ENCODE measurements at regions not wholly inside any gene's neighbourhood (a gene's known extent, or its start where the extent isn't known, plus 50 kb on each side); places are given as distances from the start of the nearest gene placed in this dataset.

DNA sequence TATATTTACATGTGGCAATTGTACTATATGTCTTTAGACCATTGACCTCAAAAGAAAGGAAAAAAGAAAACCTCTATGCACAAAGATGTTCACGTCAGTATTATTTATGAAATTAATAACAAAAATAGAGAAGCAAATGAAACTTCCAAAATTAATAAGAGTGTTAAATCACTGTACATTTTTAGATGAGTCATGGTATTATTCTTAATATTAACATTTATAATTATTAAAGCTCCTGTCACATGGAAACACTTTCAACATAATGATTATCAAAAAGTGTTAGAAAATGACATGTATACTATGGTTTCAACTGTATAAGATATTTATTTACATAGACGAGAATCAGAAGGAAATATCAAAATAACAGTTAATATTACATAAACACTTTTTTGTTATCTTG, 324.9 kb upstream of the RUNX1 start:
- H3K27ac ChIP-seq = peak overlapping the region; percentile 85
- no peak for DNase-seq (ENCODE audit: low read depth, low spot score)

- DNase-seq (ENCODE audit: low read depth, low spot score) = no peak
- no peak overlapping the region for H3K27ac ChIP-seq
Observed at GRCh38 chr21:35372201-35372600, 323.1 kb upstream of the RUNX1 start.

DNA sequence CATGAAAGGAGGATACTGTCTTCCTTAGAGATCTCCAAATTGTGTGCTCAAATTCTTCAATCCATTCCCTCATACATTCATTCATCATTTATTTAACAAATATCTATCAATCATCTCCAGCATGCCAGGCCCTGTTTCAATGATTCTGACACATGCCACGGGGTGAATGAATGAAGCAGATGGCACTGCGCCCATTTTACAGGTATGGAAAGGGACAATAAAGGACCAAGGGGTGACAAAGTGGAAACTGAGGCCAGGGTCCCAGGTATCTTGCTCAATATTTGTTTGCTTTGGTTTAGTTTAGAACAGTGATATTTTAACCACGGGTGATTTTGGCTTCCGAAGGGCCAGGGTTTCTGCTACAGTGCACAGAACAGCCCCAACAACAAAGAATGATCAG, 321.6 kb upstream of the RUNX1 start:
- no peak overlapping the region for H3K27ac ChIP-seq
- no peak for DNase-seq (ENCODE audit: low read depth, low spot score)

DNA sequence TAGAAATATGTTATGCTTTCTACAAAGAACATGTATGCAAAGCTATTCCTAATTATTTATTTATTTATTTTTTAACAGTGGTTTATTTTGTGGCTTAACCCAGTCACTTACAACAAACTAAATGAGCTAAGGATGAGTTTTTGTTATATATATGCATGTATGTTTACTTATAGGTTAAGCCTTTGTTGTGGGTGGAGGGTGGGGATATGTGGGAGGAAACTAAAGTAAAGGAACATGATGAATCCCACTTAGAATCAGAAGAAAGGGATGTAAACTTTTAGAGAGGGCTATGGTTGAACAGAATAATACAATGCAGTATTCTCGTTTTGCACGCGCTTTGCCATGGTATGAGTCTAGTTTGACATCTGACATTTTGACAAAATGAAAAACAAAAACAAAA, 321.0 kb upstream of the RUNX1 start:
- no peak for DNase-seq (ENCODE audit: low read depth, low spot score)

DNA sequence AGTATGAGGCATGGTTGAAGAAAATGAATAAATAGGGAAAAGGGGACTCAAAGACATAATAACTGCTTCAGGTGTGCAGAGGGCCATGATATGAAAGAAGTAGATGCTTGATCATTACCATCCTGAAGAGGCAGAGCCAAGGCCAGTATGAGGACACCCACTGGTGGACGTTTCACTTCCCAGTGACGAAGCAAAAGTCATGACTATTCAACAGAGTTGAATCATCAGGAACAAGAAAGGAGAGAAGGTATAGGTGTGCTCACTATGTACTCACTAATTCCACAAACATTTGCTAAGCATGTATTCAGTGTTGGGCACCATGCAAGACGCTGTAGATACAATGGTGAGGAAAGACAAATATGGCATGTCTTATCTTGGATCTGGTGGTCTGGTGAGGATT, 319.2 kb upstream of the RUNX1 start:
- DNase-seq (ENCODE audit: low read depth, low spot score) = peak; percentile 80
- H3K27ac ChIP-seq = peak overlapping the region; percentile 76

More for the DNA sequence above, 321.0 kb upstream of the RUNX1 start:
- H3K27ac ChIP-seq = no peak overlapping the region

DNA sequence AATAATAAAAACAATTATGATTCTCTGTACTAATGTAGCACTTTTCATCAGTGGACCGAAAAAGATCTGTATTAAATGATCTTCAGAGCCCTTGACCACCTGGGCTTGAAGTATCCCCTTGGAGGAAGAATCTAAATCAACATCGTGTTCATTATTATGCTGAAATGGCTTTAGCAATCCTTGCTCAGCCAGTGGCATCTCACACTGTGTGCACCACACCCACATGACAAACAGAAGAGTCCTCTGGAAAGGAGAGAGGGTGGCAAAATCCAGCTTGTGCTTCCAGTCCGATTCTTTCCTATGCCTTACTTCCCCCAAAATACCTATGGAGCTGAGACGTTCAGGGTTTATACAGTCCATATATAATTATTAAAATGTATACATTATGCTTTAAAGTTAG, 318.5 kb upstream of the RUNX1 start:
- H3K27ac ChIP-seq = peak overlapping the region; percentile 76
- no peak for DNase-seq (ENCODE audit: low read depth, low spot score)

GRCh38 chr21:35366394-35367080, 317.4 kb upstream of the RUNX1 start:
- DNase-seq (ENCODE audit: low read depth, low spot score) = no peak
- H3K27ac ChIP-seq = no peak overlapping the region

GRCh38 chr21:35363458-35363857, 314.4 kb upstream of the RUNX1 start:
- DNase-seq (ENCODE audit: low read depth, low spot score) = no peak
- no peak overlapping the region for H3K27ac ChIP-seq

GRCh38 chr21:35361988-35362387, 312.9 kb upstream of the RUNX1 start:
- DNase-seq (ENCODE audit: low read depth, low spot score) = no peak
- H3K27ac ChIP-seq = no peak overlapping the region

- H3K27ac ChIP-seq = no peak overlapping the region
- DNase-seq (ENCODE audit: low read depth, low spot score) = no peak
Observed at GRCh38 chr21:35360870-35361570, 311.9 kb upstream of the RUNX1 start.

- H3K27ac ChIP-seq = no peak overlapping the region
- no peak for DNase-seq (ENCODE audit: low read depth, low spot score)
Observed at GRCh38 chr21:35359076-35359475, 310.0 kb upstream of the RUNX1 start.

- no peak for DNase-seq (ENCODE audit: low read depth, low spot score)
- H3K27ac ChIP-seq = no peak overlapping the region
Observed at GRCh38 chr21:35358008-35358407, 308.9 kb upstream of the RUNX1 start.

GRCh38 chr21:35357041-35357780, 308.1 kb upstream of the RUNX1 start:
- no peak for DNase-seq (ENCODE audit: low read depth, low spot score)
- no peak overlapping the region for H3K27ac ChIP-seq

GRCh38 chr21:35354078-35354477, 305.0 kb upstream of the RUNX1 start:
- no peak overlapping the region for H3K27ac ChIP-seq
- DNase-seq (ENCODE audit: low read depth, low spot score) = no peak

- peak overlapping the region; percentile 34 for H3K27ac ChIP-seq
- no peak for DNase-seq (ENCODE audit: low read depth, low spot score)
Observed at GRCh38 chr21:35352793-35353192, 303.7 kb upstream of the RUNX1 start.

GRCh38 chr21:35352066-35352770, 303.1 kb upstream of the RUNX1 start:
- H3K27ac ChIP-seq = peak overlapping the region; percentile 34
- DNase-seq (ENCODE audit: low read depth, low spot score) = peak; percentile 48

- no peak for DNase-seq (ENCODE audit: low read depth, low spot score)
- peak overlapping the region; percentile 34 for H3K27ac ChIP-seq
Observed at GRCh38 chr21:35351434-35351833, 302.3 kb upstream of the RUNX1 start.

- DNase-seq (ENCODE audit: low read depth, low spot score) = no peak
- H3K27ac ChIP-seq = no peak overlapping the region
Observed at GRCh38 chr21:35350965-35351364, 301.9 kb upstream of the RUNX1 start.

- DNase-seq (ENCODE audit: low read depth, low spot score) = no peak
- no peak overlapping the region for H3K27ac ChIP-seq
Observed at GRCh38 chr21:35349376-35350080, 300.4 kb upstream of the RUNX1 start.

DNA sequence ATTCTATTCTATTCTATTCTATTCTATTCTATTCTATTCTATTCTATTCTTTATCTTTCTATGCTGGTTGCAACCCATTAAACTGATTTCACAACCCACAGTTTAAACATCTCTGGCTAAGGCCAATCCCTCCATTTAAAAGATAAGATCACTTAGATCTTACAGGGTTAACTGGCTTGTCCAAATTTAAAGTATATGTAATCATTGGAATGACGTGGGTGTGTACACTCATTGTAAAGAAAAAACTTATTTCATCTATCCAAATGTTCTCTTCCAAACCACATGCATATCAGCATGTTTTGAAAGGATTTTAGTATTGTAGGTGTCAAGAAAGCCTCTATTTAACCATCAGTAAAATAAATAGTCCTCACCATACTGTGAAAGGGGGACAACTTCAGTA, 299.6 kb upstream of the RUNX1 start:
- H3K27ac ChIP-seq = no peak overlapping the region
- DNase-seq (ENCODE audit: low read depth, low spot score) = no peak

Measured in epithelial cell of prostate (primary cell).